GM12878 (cell line): ENCODE measurements at regions not wholly inside any gene's neighbourhood (a gene's known extent, or its start where the extent isn't known, plus 50 kb on each side); places are given as distances from the start of the nearest gene placed in this dataset.

ENCODE experiments used
- ATAC-seq: fragments of 200-7000 bp; cut with Tn5 transposase; 3 replicates; pipeline ENCODE4 v1.9.1; 2020; ENCODE audit warnings: mild to moderate bottlenecking, moderate library complexity
- BruUV-seq: library from RNA; stranded (reverse); fragments of 400-500 nt; replicated peaks from 2 replicates; lab custom pipeline; 2021; lab: Mats Ljungman, UMichigan
- CTCF ChIA-PET: fragments of 300-600 bp; sonication (Branson Sonifier 250); formaldehyde crosslinking; extraction: SDS; loops from one replicate; lab custom pipeline; 2021; ENCODE audit warnings: inconsistent platforms; lab: Yijun Ruan, JAX
- POLR2A ChIA-PET: fragments of 350-600 bp; formaldehyde crosslinking; extraction: SDS; loops from one replicate; lab custom pipeline; 2021; ENCODE audit warnings: inconsistent platforms; lab: Charles Lee
- RAD21 ChIA-PET: fragments of 300-600 bp; sonication (Branson Sonifier 250); formaldehyde crosslinking; loops from one replicate; lab custom pipeline; 2023; ENCODE audit warnings: antibody characterized with exemption; ENCODE audit not compliant: unreplicated experiment; lab: Charles Lee
- SMC1A ChIA-PET: fragments of 300-600 bp; sonication (Branson Sonifier 250); formaldehyde crosslinking; loops from one replicate; lab custom pipeline; 2023; ENCODE audit not compliant: unreplicated experiment, uncharacterized antibody; lab: Charles Lee
- DNase-seq: peaks from one replicate; pipeline ENCODE4 v3.0.0-alpha.2; 2011; ENCODE audit warnings: low read depth, low spot score
- FAIRE-seq: peaks from 3 replicates; lab custom pipeline; 2011; peaks lifted over from hg19 to GRCh38; lab: Jason Lieb, UNC
- H2AFZ ChIP-seq: 2 replicates; pipeline ENCODE4 v1.6.0; 2011; ENCODE audit warnings: low read depth, low read length, control low read depth; ENCODE audit not compliant: control insufficient read depth
- H3K27ac ChIP-seq: 2 replicates; pipeline ENCODE4 v1.5.1; 2011; ENCODE audit warnings: control low read depth; ENCODE audit not compliant: control insufficient read depth, insufficient read depth
- H3K27me3 ChIP-seq, 2 experiments: replicated peaks in 1 of 2; 2 replicates each; pipeline versions ENCODE4 v1.6.0 to v1.6.1; 2011; ENCODE audit warnings: low read length in 1 of 2; ENCODE audit not compliant: control insufficient read depth in 2 of 2, insufficient read depth in 2 of 2
- H3K36me3 ChIP-seq, 2 experiments: 2 replicates each; pipeline ENCODE4 v1.5.1; 2011; ENCODE audit warnings: low read length in 1 of 2; ENCODE audit not compliant: control insufficient read depth in 2 of 2, insufficient read depth in 2 of 2
- H3K4me1 ChIP-seq: 2 replicates; pipeline ENCODE4 v1.6.1; 2011; ENCODE audit warnings: mild to moderate bottlenecking, low read length, moderate library complexity, mixed read lengths; ENCODE audit not compliant: control insufficient read depth, insufficient read depth
- H3K4me2 ChIP-seq: 2 replicates; pipeline ENCODE4 v1.6.0; 2011; ENCODE audit warnings: control low read depth; ENCODE audit not compliant: control insufficient read depth, insufficient read depth
- H3K4me3 ChIP-seq: fragments of 200-600 bp; sonication (generic); 2 replicates; pipeline ENCODE4 v1.5.1; 2016
- H3K79me2 ChIP-seq: 2 replicates; pipeline ENCODE4 v1.6.0; 2011; ENCODE audit warnings: low read length; ENCODE audit not compliant: control insufficient read depth, insufficient read depth
- H3K9ac ChIP-seq: 2 replicates; pipeline ENCODE4 v1.8.0; 2011; ENCODE audit warnings: low read length, control low read depth, mixed read lengths; ENCODE audit not compliant: control insufficient read depth, insufficient read depth
- H3K9me3 ChIP-seq: replicated peaks from 3 replicates; pipeline ENCODE4 v1.5.1; 2011; ENCODE audit warnings: mild to moderate bottlenecking, low read length; ENCODE audit not compliant: control insufficient read depth, insufficient read depth
- H4K20me1 ChIP-seq: 2 replicates; pipeline ENCODE4 v1.6.0; 2011; ENCODE audit not compliant: control insufficient read depth, insufficient read depth
- ATF2 ChIP-seq: IDR thresholded peaks from 2 replicates; pipeline ENCODE4 v1.6.1; 2012; ENCODE audit warnings: low read length, inconsistent platforms
- BHLHE40 ChIP-seq, 2 experiments: fragments of 450-650 bp in 1 of 2; IDR thresholded peaks; 2 replicates each; pipeline ENCODE4 v1.6.1; 2011 to 2017; ENCODE audit warnings: low read depth in 2 of 2, borderline replicate concordance in 1 of 2, improper control_type of control experiment in 1 of 2, low read length in 1 of 2, mild to moderate bottlenecking in 1 of 2
- EED ChIP-seq: sonication (generic); IDR thresholded peaks from 2 replicates; pipeline ENCODE4 v1.6.1; 2016; ENCODE audit warnings: antibody characterized with exemption, low read depth
- FOXK2 ChIP-seq: fragments of 450-650 bp; IDR thresholded peaks from 2 replicates; pipeline ENCODE4 v1.6.1; 2017; ENCODE audit warnings: mild to moderate bottlenecking, moderate library complexity
- GABPA ChIP-seq: IDR thresholded peaks from 2 replicates; pipeline ENCODE4 v1.6.1; 2014; ENCODE audit warnings: antibody characterized with exemption, low read depth, mild to moderate bottlenecking, inconsistent platforms
- HDAC6 ChIP-seq: fragments of 200-600 bp; sonication (generic); IDR thresholded peaks from one replicate; pipeline ENCODE4 v1.8.0; 2017; ENCODE audit warnings: antibody characterized with exemption; ENCODE audit not compliant: unreplicated experiment
- NBN ChIP-seq: fragments of 450-650 bp; IDR thresholded peaks from 2 replicates; pipeline ENCODE4 v1.6.1; 2016
- NFIC ChIP-seq: IDR thresholded peaks from 2 replicates; pipeline ENCODE4 v1.6.1; 2012; ENCODE audit warnings: low read depth, mild to moderate bottlenecking, inconsistent platforms, low read length, moderate library complexity
- NRF1 ChIP-seq: conservative IDR thresholded peaks from 2 replicates; pipeline ENCODE4 v1.6.1; 2011; ENCODE audit warnings: mild to moderate bottlenecking, low read depth, low read length, improper control_type of control experiment
- TARDBP ChIP-seq: IDR thresholded peaks from 2 replicates; pipeline ENCODE4 v1.6.1; 2016; ENCODE audit warnings: borderline replicate concordance
- ZBTB33 ChIP-seq: fragments of 450-650 bp; IDR thresholded peaks from 2 replicates; pipeline ENCODE4 v1.6.1; 2017; ENCODE audit warnings: mild to moderate bottlenecking
- ZBTB4 ChIP-seq: fragments of 450-650 bp; formaldehyde crosslinking; IDR thresholded peaks from 2 replicates; pipeline ENCODE4 v1.4.0; 2022; ENCODE audit warnings: mild to moderate bottlenecking, moderate library complexity
- ZBTB40 ChIP-seq: fragments of 450-650 bp; IDR thresholded peaks from 2 replicates; pipeline ENCODE4 v1.6.1; 2016; ENCODE audit warnings: mild to moderate bottlenecking, moderate library complexity, borderline replicate concordance
- ZNF274 ChIP-seq: IDR thresholded peaks from one replicate; pipeline ENCODE4 v1.8.0; 2011; ENCODE audit not compliant: insufficient read length, insufficient read depth
- WGBS: methylation state at CpG from one replicate; pipeline ENCODE4 v1.1.6; 2016; ENCODE audit warnings: low lambda C conversion rate; ENCODE audit not compliant: insufficient replicate concordance, insufficient coverage; ENCODE audit errors: missing lambda C conversion rate; 5-methylcytosine and 5-hydroxymethylcytosine counted together
- in situ Hi-C: fragments of 300-500 bp; cut with MboI; formaldehyde crosslinking; loops from 9 replicates; pipeline ENCODE4 v1.14.3; 2018; ENCODE audit warnings: mixed read lengths
- intact Hi-C: fragments of 100-400 bp; cut with micrococcal nuclease; formaldehyde crosslinking; loops from one replicate; pipeline ENCODE4 v1.14.2; 2022; ENCODE audit not compliant: unreplicated experiment

- TF ChIP-seq ZBTB40 (no peak), ZBTB33 (no peak)
These were observed 144.1 kb upstream of the NRSN1 start (continued) for GRCh38 chr6:23981923-23982322.

- no peaks in the 10 kb centered on the region for H3K79me2 ChIP-seq
- H3K4me1 ChIP-seq: no peaks in the 10 kb centered on the region
- H3K4me3 ChIP-seq: no peak overlapping the region
- in situ Hi-C loops (no loop called here), intact Hi-C loops (no loop called here)
- ChIA-PET CTCF (no interaction called here), POLR2A (no interaction called here), RAD21 (no interaction called here), SMC1A (interaction anchor here (1.7 kb wide), 1 partner anchor 8 kb away, joined by 4 read pairs; no protein-coding TSS in a partner anchor)
- H3K36me3 ChIP-seq: no peaks in the 10 kb centered on the region
- H3K27me3 ChIP-seq: no peaks in the 10 kb centered on the region
- H3K27ac ChIP-seq: no peak overlapping the region
- no peaks in the 10 kb centered on the region for H3K9me3 ChIP-seq
- DNase-seq (no peak), ATAC-seq (no peak), FAIRE-seq (no peak)
- no peak overlapping the region for H2AFZ ChIP-seq
- no peak overlapping the region for H3K4me2 ChIP-seq
- no peak overlapping the region for H3K9ac ChIP-seq
- no peaks in the 10 kb centered on the region for H4K20me1 ChIP-seq
- no TSS peak for BruUV-seq
- WGBS: 0% methylated on average over 2 of the region's 2 CpGs
- no peak for TF ChIP-seq GABPA
- TF ChIP-seq NFIC: no peak
- TF ChIP-seq BHLHE40 (IDR thresholded peaks at IDR 0.05; ENCODE audit: borderline replicate concordance in 1 of 2, low read depth in 2 of 2, low read length in 1 of 2): no peak
- TF ChIP-seq FOXK2: no peak
- TF ChIP-seq ATF2: no peak
- no peak for TF ChIP-seq ZNF274
- no peak for TF ChIP-seq NBN
- TF ChIP-seq ZBTB4 (CRISPR knock-in tag): no peak
- no peak for TF ChIP-seq EED
- TF ChIP-seq NRF1: no peak
- no peak for TF ChIP-seq HDAC6
- TF ChIP-seq TARDBP: no peak
These were observed 142.3 kb upstream of the NRSN1 start for GRCh38 chr6:23983735-23984134.
